ENCODE measurements at regions not wholly inside any gene's neighbourhood (a gene's known extent, or its start where the extent isn't known, plus 50 kb on each side); places are given as distances from the start of the nearest gene placed in this dataset.

- no peaks in the 10 kb centered on the region for H3K9me2 ChIP-seq (ENCODE audit: insufficient read depth, low read length)
- no peak overlapping the region for H2AFZ ChIP-seq (ENCODE audit: low read depth, low read length)
- H3K36me3 ChIP-seq (ENCODE audit: insufficient read depth, low read length) = no peaks in the 10 kb centered on the region
- no peaks in the 10 kb centered on the region for H4K20me1 ChIP-seq (ENCODE audit: insufficient read depth)
- no peaks in the 10 kb centered on the region for H3K27me3 ChIP-seq (ENCODE audit: insufficient read depth, low read depth, low read length)
- H3K4me3 ChIP-seq (ENCODE audit: low read length) = no peak overlapping the region
- H3K4me2 ChIP-seq (ENCODE audit: low read length) = no peak overlapping the region
- H3F3A ChIP-seq (ENCODE audit: insufficient read depth, low read length, poor library complexity, severe bottlenecking) = no peaks in the 10 kb centered on the region
- no peak for TF ChIP-seq TAF1 (IDR thresholded peaks at IDR 0.05; ENCODE audit: low read depth)
- TF ChIP-seq EP300 (conservative IDR thresholded peaks at IDR 0.05; ENCODE audit: poor library complexity, severe bottlenecking) = no peak
- no peak overlapping the region for H3K9ac ChIP-seq (ENCODE audit: low read length)
- H3K27ac ChIP-seq (ENCODE audit: low read length) = no peak overlapping the region
- H3K79me2 ChIP-seq (replicated peaks; ENCODE audit: insufficient read depth, low read length) = no peaks in the 10 kb centered on the region
- no peaks in the 10 kb centered on the region for H3K9me3 ChIP-seq (ENCODE audit: low read length)
These were observed 184.5 kb upstream of the SHH start for GRCh38 chr7:155996718-155997280.

DNA sequence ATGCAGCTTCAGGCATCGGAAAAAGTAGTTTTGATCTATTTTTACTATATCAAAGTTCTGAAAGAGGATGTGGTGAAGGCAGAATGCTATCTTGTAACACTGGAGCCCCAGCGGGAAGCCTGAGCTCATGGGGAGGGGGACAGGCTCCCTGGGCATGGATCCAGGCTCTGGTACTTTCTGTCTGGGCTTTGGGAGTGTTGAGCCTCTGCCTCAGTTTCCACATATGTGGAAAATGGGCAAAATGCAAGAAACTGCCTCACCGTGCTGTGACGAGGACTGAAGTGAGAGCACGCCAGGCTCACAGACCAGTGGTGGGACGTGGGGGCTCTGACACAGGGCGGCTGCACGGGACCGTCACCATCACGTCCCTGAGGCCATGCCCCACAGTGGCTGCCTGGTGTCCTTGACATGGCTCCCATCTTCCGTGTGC, 182.9 kb upstream of the SHH start:
- no peak overlapping the region for H2AFZ ChIP-seq (ENCODE audit: low read depth, low read length)
- no peak for TF ChIP-seq SMC3 (conservative IDR thresholded peaks at IDR 0.05; ENCODE audit: poor library complexity)
- TF ChIP-seq POLR2AphosphoS5 (IDR thresholded peaks at IDR 0.05) = no peak
- TF ChIP-seq TAF1 (IDR thresholded peaks at IDR 0.05; ENCODE audit: low read depth) = no peak
- TF ChIP-seq MXI1 (conservative IDR thresholded peaks at IDR 0.05; ENCODE audit: poor library complexity, severe bottlenecking) = no peak
- TF ChIP-seq RAD21 (conservative IDR thresholded peaks at IDR 0.05) = no peak
- no peak for TF ChIP-seq EZH2 (IDR thresholded peaks at IDR 0.05; ENCODE audit: borderline replicate concordance, insufficient read depth, low read length, poor library complexity, severe bottlenecking)
- TF ChIP-seq, protein P1, sequence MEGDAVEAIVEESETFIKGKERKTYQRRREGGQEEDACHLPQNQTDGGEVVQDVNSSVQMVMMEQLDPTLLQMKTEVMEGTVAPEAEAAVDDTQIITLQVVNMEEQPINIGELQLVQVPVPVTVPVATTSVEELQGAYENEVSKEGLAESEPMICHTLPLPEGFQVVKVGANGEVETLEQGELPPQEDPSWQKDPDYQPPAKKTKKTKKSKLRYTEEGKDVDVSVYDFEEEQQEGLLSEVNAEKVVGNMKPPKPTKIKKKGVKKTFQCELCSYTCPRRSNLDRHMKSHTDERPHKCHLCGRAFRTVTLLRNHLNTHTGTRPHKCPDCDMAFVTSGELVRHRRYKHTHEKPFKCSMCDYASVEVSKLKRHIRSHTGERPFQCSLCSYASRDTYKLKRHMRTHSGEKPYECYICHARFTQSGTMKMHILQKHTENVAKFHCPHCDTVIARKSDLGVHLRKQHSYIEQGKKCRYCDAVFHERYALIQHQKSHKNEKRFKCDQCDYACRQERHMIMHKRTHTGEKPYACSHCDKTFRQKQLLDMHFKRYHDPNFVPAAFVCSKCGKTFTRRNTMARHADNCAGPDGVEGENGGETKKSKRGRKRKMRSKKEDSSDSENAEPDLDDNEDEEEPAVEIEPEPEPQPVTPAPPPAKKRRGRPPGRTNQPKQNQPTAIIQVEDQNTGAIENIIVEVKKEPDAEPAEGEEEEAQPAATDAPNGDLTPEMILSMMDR (IDR thresholded peaks at IDR 0.05; ENCODE audit: poor library complexity, severe bottlenecking) = no peak
- TF ChIP-seq EP300 (conservative IDR thresholded peaks at IDR 0.05; ENCODE audit: poor library complexity, severe bottlenecking) = no peak
- TF ChIP-seq, protein P2, sequence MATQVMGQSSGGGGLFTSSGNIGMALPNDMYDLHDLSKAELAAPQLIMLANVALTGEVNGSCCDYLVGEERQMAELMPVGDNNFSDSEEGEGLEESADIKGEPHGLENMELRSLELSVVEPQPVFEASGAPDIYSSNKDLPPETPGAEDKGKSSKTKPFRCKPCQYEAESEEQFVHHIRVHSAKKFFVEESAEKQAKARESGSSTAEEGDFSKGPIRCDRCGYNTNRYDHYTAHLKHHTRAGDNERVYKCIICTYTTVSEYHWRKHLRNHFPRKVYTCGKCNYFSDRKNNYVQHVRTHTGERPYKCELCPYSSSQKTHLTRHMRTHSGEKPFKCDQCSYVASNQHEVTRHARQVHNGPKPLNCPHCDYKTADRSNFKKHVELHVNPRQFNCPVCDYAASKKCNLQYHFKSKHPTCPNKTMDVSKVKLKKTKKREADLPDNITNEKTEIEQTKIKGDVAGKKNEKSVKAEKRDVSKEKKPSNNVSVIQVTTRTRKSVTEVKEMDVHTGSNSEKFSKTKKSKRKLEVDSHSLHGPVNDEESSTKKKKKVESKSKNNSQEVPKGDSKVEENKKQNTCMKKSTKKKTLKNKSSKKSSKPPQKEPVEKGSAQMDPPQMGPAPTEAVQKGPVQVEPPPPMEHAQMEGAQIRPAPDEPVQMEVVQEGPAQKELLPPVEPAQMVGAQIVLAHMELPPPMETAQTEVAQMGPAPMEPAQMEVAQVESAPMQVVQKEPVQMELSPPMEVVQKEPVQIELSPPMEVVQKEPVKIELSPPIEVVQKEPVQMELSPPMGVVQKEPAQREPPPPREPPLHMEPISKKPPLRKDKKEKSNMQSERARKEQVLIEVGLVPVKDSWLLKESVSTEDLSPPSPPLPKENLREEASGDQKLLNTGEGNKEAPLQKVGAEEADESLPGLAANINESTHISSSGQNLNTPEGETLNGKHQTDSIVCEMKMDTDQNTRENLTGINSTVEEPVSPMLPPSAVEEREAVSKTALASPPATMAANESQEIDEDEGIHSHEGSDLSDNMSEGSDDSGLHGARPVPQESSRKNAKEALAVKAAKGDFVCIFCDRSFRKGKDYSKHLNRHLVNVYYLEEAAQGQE (IDR thresholded peaks at IDR 0.05; ENCODE audit: borderline replicate concordance) = no peak
- no peaks in the 10 kb centered on the region for H3K27me3 ChIP-seq (ENCODE audit: insufficient read depth, low read depth, low read length)
- H3K36me3 ChIP-seq (ENCODE audit: insufficient read depth, low read length) = no peaks in the 10 kb centered on the region
- no peaks in the 10 kb centered on the region for H3K79me2 ChIP-seq (replicated peaks; ENCODE audit: insufficient read depth, low read length)
- no peaks in the 10 kb centered on the region for H3F3A ChIP-seq (ENCODE audit: insufficient read depth, low read length, poor library complexity, severe bottlenecking)
- no peaks in the 10 kb centered on the region for H3K9me2 ChIP-seq (ENCODE audit: insufficient read depth, low read length)
- no peak overlapping the region for H3K9ac ChIP-seq (ENCODE audit: low read length)
- H3K9me3 ChIP-seq (ENCODE audit: low read length) = no peaks in the 10 kb centered on the region
- H4K20me1 ChIP-seq (ENCODE audit: insufficient read depth) = no peaks in the 10 kb centered on the region
- H3K4me2 ChIP-seq (ENCODE audit: low read length) = no peak overlapping the region
- no peak overlapping the region for H3K27ac ChIP-seq (ENCODE audit: low read length)
- H3K4me3 ChIP-seq (ENCODE audit: low read length) = no peak overlapping the region

Data from neural cell (in vitro differentiated cells).